DND-41 (cell line): ENCODE measurements at regions not wholly inside any gene's neighbourhood (a gene's known extent, or its start where the extent isn't known, plus 50 kb on each side); places are given as distances from the start of the nearest gene placed in this dataset.

Source experiments
- EZH2 ChIP-seq: IDR thresholded peaks from 3 replicates; pipeline ENCODE4 v1.6.1; 2012; ENCODE audit warnings: borderline replicate concordance, low read depth, mild to moderate bottlenecking, moderate library complexity, low read length, inconsistent platforms; ENCODE audit not compliant: severe bottlenecking
- TF ChIP-seq, protein P1 (sequence below): IDR thresholded peaks from 2 replicates; pipeline ENCODE4 v1.5.1; 2012; ENCODE audit warnings: borderline replicate concordance, low read length, moderate library complexity, mild to moderate bottlenecking; ENCODE audit not compliant: poor library complexity, severe bottlenecking; ENCODE audit errors: extremely low read depth

DNA sequence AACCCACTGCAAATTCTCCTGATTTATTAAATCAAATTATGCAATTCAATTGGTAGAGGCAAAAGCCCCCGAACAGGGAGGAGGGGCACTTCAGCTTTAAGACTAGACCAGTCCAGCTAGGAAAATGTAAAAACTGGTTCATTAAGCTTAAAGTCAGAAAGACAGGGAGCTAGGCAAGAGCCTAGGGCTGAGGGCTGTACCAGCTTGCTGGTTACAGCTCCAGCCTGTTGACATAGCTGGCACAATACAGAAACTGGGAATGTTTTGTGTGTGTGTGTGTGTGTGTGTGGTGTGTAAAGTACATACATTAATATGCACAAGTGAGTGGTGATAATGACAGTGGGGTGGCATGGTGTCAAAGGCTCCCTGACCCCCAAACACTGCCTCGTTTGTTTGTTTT, 307.0 kb upstream of the CELF4 start:
- TF ChIP-seq, protein P1, sequence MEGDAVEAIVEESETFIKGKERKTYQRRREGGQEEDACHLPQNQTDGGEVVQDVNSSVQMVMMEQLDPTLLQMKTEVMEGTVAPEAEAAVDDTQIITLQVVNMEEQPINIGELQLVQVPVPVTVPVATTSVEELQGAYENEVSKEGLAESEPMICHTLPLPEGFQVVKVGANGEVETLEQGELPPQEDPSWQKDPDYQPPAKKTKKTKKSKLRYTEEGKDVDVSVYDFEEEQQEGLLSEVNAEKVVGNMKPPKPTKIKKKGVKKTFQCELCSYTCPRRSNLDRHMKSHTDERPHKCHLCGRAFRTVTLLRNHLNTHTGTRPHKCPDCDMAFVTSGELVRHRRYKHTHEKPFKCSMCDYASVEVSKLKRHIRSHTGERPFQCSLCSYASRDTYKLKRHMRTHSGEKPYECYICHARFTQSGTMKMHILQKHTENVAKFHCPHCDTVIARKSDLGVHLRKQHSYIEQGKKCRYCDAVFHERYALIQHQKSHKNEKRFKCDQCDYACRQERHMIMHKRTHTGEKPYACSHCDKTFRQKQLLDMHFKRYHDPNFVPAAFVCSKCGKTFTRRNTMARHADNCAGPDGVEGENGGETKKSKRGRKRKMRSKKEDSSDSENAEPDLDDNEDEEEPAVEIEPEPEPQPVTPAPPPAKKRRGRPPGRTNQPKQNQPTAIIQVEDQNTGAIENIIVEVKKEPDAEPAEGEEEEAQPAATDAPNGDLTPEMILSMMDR, result no peak
- TF ChIP-seq EZH2, result no peak
